ENCODE measurements at regions not wholly inside any gene's neighbourhood (a gene's known extent, or its start where the extent isn't known, plus 50 kb on each side); places are given as distances from the start of the nearest gene placed in this dataset.

DNA sequence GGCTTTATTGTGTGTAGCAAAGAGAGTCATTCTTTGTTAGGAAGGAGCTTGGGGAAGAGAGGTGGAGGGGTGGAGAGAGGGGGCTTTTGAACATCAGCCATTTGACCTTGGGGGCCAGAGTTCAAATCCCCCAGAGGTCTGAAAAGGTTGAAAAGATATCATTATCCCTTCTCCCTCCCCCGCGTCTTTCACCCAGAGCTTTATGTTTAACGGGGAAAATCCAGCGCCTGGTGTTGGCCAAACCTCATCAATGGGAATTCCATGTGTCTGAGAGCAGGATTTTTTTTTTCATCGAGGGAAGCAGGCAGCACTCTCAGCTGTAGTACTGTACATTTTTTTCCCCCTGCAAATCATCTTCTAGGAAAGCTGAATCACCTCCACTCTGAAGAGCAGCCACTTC is 122.4 kb upstream of the HSD17B12 start:
- TF ChIP-seq CTCF (IDR thresholded peaks at IDR 0.05): no peak
- TF ChIP-seq POLR2A (IDR thresholded peaks at IDR 0.05): no peak
